Astrocyte (in vitro differentiated cells and primary cell): ENCODE measurements at regions not wholly inside any gene's neighbourhood (a gene's known extent, or its start where the extent isn't known, plus 50 kb on each side); places are given as distances from the start of the nearest gene placed in this dataset.

Experiments used
- DNase-seq: peaks from one replicate; pipeline ENCODE4 v3.0.0-alpha.2; 2010; ENCODE audit warnings: low read depth
- FAIRE-seq: peaks from 2 replicates; lab custom pipeline; 2011; peaks lifted over from hg19 to GRCh38; lab: Jason Lieb, UNC
- H2AFZ ChIP-seq: 2 replicates; pipeline ENCODE4 v1.6.0; 2012; ENCODE audit warnings: low read depth, low read length, inconsistent platforms
- H3K27ac ChIP-seq: 2 replicates; pipeline ENCODE4 v1.5.1; 2011; ENCODE audit warnings: low read depth, low read length, inconsistent platforms
- H3K27me3 ChIP-seq: 2 replicates; pipeline ENCODE4 v1.6.0; 2011; ENCODE audit warnings: low read length, inconsistent platforms; ENCODE audit not compliant: insufficient read depth
- H3K36me3 ChIP-seq: 2 replicates; pipeline ENCODE4 v1.5.1; 2011; ENCODE audit warnings: low read length, inconsistent platforms; ENCODE audit not compliant: insufficient read depth
- H3K4me1 ChIP-seq: 2 replicates; pipeline ENCODE4 v1.5.1; 2011; ENCODE audit warnings: low read length, inconsistent platforms; ENCODE audit not compliant: insufficient read depth
- H3K4me2 ChIP-seq: 2 replicates; pipeline ENCODE4 v1.6.0; 2012; ENCODE audit warnings: low read length, inconsistent platforms
- H3K4me3 ChIP-seq: 2 replicates; pipeline ENCODE4 v1.5.1; 2011; ENCODE audit warnings: low read depth, mild to moderate bottlenecking, low read length, inconsistent platforms; ENCODE audit not compliant: insufficient read depth
- H3K79me2 ChIP-seq: 2 replicates; pipeline ENCODE4 v1.6.0; 2012; ENCODE audit warnings: mild to moderate bottlenecking, low read length, inconsistent platforms; ENCODE audit not compliant: insufficient read depth
- H3K9ac ChIP-seq: 2 replicates; pipeline ENCODE4 v1.6.0; 2012; ENCODE audit warnings: mild to moderate bottlenecking, low read length, inconsistent platforms
- H3K9me3 ChIP-seq: 2 replicates; pipeline ENCODE4 v1.5.1; 2012; ENCODE audit warnings: low read depth, mild to moderate bottlenecking, low read length, inconsistent platforms; ENCODE audit not compliant: insufficient read depth
- H4K20me1 ChIP-seq: 2 replicates; pipeline ENCODE4 v1.6.0; 2012; ENCODE audit warnings: low read length, inconsistent platforms; ENCODE audit not compliant: insufficient read depth
- H3K27ac Mint-ChIP-seq: one replicate; pipeline ENCODE4 v1.8.0; 2021; ENCODE audit warnings: mild to moderate bottlenecking, mixed read lengths; ENCODE audit not compliant: unreplicated experiment
- H3K27me3 Mint-ChIP-seq: one replicate; pipeline ENCODE4 v1.8.0; 2021; ENCODE audit warnings: low read depth, mixed read lengths; ENCODE audit not compliant: unreplicated experiment
- H3K36me3 Mint-ChIP-seq: one replicate; pipeline ENCODE4 v1.8.0; 2021; ENCODE audit warnings: low read depth, mixed read lengths; ENCODE audit not compliant: unreplicated experiment
- H3K4me1 Mint-ChIP-seq: one replicate; pipeline ENCODE4 v1.8.0; 2021; ENCODE audit warnings: low read depth, mixed read lengths; ENCODE audit not compliant: unreplicated experiment
- H3K4me3 Mint-ChIP-seq: one replicate; pipeline ENCODE4 v1.8.0; 2021; ENCODE audit warnings: mild to moderate bottlenecking, moderate library complexity, mixed read lengths; ENCODE audit not compliant: unreplicated experiment
- H3K9me3 Mint-ChIP-seq: one replicate; pipeline ENCODE4 v1.8.0; 2021; ENCODE audit warnings: mild to moderate bottlenecking, mixed read lengths; ENCODE audit not compliant: unreplicated experiment
- CTCF ChIP-seq: IDR thresholded peaks from 2 replicates; pipeline ENCODE4 v1.5.1; 2011; ENCODE audit warnings: low read depth, mild to moderate bottlenecking, inconsistent platforms, low read length, moderate library complexity; ENCODE audit not compliant: insufficient read depth
- EZH2 ChIP-seq: IDR thresholded peaks from 2 replicates; pipeline ENCODE4 v1.6.1; 2012; ENCODE audit warnings: mild to moderate bottlenecking, low read length, inconsistent platforms; ENCODE audit not compliant: insufficient read depth

GRCh38 chr2:5544205-5544786, 147.9 kb upstream of the SOX11 start:
- Histone ChIP-seq H3K27me3 (no peaks in the 10 kb centered on the region), H4K20me1 (no peaks in the 10 kb centered on the region), H3K9me3 (peaks cover 13% of the 10 kb centered on the region), H2AFZ (no peak overlapping the region), H3K4me1 (peaks cover 12% of the 10 kb centered on the region), H3K4me3 (no peak overlapping the region), H3K79me2 (no peaks in the 10 kb centered on the region), H3K4me2 (no peak overlapping the region), H3K9ac (no peak overlapping the region), H3K36me3 (no peaks in the 10 kb centered on the region), H3K27ac (no peak overlapping the region)
- H3K27ac Mint-ChIP-seq = no peak overlapping the region
- no peak for DNase-seq
- no peak for FAIRE-seq
- peaks cover 4% of the 10 kb centered on the region for H3K9me3 Mint-ChIP-seq
- H3K4me1 Mint-ChIP-seq = peaks cover 2% of the 10 kb centered on the region
- no peaks in the 10 kb centered on the region for H3K36me3 Mint-ChIP-seq
- H3K4me3 Mint-ChIP-seq = no peak overlapping the region
- TF ChIP-seq CTCF (no peak), EZH2 (no peak)
- no peaks in the 10 kb centered on the region for H3K27me3 Mint-ChIP-seq

- H3K27ac Mint-ChIP-seq = no peak overlapping the region
- H3K4me1 Mint-ChIP-seq = peaks cover 3% of the 10 kb centered on the region
- DNase-seq (peak; percentile 82), FAIRE-seq (no peak)
- H2AFZ ChIP-seq = no peak overlapping the region
- H3K36me3 ChIP-seq = no peaks in the 10 kb centered on the region
- no peaks in the 10 kb centered on the region for H3K79me2 ChIP-seq
- H3K36me3 Mint-ChIP-seq = no peaks in the 10 kb centered on the region
- H3K4me1 ChIP-seq = peaks cover 16% of the 10 kb centered on the region
- no peak overlapping the region for H3K4me3 Mint-ChIP-seq
- no peak overlapping the region for H3K9ac ChIP-seq
- peaks cover 4% of the 10 kb centered on the region for H3K9me3 Mint-ChIP-seq
- no peak overlapping the region for H3K4me2 ChIP-seq
- no peak overlapping the region for H3K4me3 ChIP-seq
- H4K20me1 ChIP-seq = no peaks in the 10 kb centered on the region
- no peaks in the 10 kb centered on the region for H3K27me3 ChIP-seq
- peaks cover 13% of the 10 kb centered on the region for H3K9me3 ChIP-seq
- TF ChIP-seq CTCF (no peak), EZH2 (no peak)
- H3K27ac ChIP-seq = no peak overlapping the region
- no peaks in the 10 kb centered on the region for H3K27me3 Mint-ChIP-seq
Observed at GRCh38 chr2:5546181-5546580, 146.0 kb upstream of the SOX11 start.

GRCh38 chr2:5548991-5549715, 143.0 kb upstream of the SOX11 start:
- Mint-ChIP-seq H3K4me3 (no peak overlapping the region), H3K36me3 (no peaks in the 10 kb centered on the region), H3K9me3 (peaks cover 4% of the 10 kb centered on the region), H3K27me3 (no peaks in the 10 kb centered on the region), H3K4me1 (peaks cover 3% of the 10 kb centered on the region), H3K27ac (peak overlapping the region; percentile 63)
- Histone ChIP-seq H4K20me1 (no peaks in the 10 kb centered on the region), H3K4me2 (peak overlapping the region; percentile 56), H3K27ac (peak overlapping the region; percentile 54), H3K36me3 (no peaks in the 10 kb centered on the region), H3K27me3 (no peaks in the 10 kb centered on the region), H3K9me3 (peaks cover 9% of the 10 kb centered on the region), H3K9ac (peak overlapping the region; percentile 38), H3K4me3 (no peak overlapping the region), H3K4me1 (peaks cover 16% of the 10 kb centered on the region), H3K79me2 (no peaks in the 10 kb centered on the region), H2AFZ (peak overlapping the region; percentile 9)
- no peak for TF ChIP-seq EZH2
- no peak for TF ChIP-seq CTCF
- peak; percentile 91 for DNase-seq
- FAIRE-seq = no peak
